ENCODE measurements at regions not wholly inside any gene's neighbourhood (a gene's known extent, or its start where the extent isn't known, plus 50 kb on each side); places are given as distances from the start of the nearest gene placed in this dataset.

GRCh38 chr2:199025146-199025545 is 432.6 kb downstream of the SATB2 start:
- H3K4me3 ChIP-seq (ENCODE audit: low read length in 2 of 2): no peak overlapping the region
- H3K36me3 ChIP-seq (ENCODE audit: insufficient read depth, low read length): no peaks in the 10 kb centered on the region
- Mint-ChIP-seq H3K36me3 (no peaks in the 10 kb centered on the region), H3K9me3 (peaks cover 0 to 6% (median 1%) of the 10 kb centered on the region in 8 donors), H3K4me3 (no peak overlapping the region), H3K4me1 (no peaks in the 10 kb centered on the region), H3K27me3 (no peaks in the 10 kb centered on the region), H3K27ac (no peak overlapping the region)
- DNase-seq: no peak
- no peaks in the 10 kb centered on the region for H3K27me3 ChIP-seq (ENCODE audit: insufficient read depth, low read length)
- intact Hi-C loops (cut with micrococcal nuclease): no loop called here
- ChIA-PET POLR2A (ENCODE audit: partially characterized antibody) (no interaction called here), CTCF (ENCODE audit: partially characterized antibody) (no interaction called here)
- no peaks in the 10 kb centered on the region for H3K4me1 ChIP-seq (ENCODE audit: insufficient read depth, low read length)
- H3K27ac ChIP-seq (ENCODE audit: low read depth, low read length): no peak overlapping the region
- no peaks in the 10 kb centered on the region for H3K9me3 ChIP-seq (ENCODE audit: control insufficient read depth in 1 of 2, low read length in 2 of 2)

GRCh38 chr2:199024224-199024623 is 433.5 kb downstream of the SATB2 start:
- H3K4me3 ChIP-seq (ENCODE audit: low read length in 2 of 2): no peak overlapping the region
- H3K4me3 Mint-ChIP-seq: no peak overlapping the region
- H3K36me3 ChIP-seq (ENCODE audit: insufficient read depth, low read length): no peaks in the 10 kb centered on the region
- no peaks in the 10 kb centered on the region for H3K27me3 Mint-ChIP-seq
- no peaks in the 10 kb centered on the region for H3K27me3 ChIP-seq (ENCODE audit: insufficient read depth, low read length)
- H3K27ac ChIP-seq (ENCODE audit: low read depth, low read length): no peak overlapping the region
- no peaks in the 10 kb centered on the region for H3K4me1 Mint-ChIP-seq
- no peaks in the 10 kb centered on the region for H3K36me3 Mint-ChIP-seq
- peaks cover 0 to 5% (median 0%) of the 10 kb centered on the region in 8 donors for H3K9me3 Mint-ChIP-seq
- intact Hi-C loops (cut with micrococcal nuclease): no loop called here
- POLR2A ChIA-PET (ENCODE audit: partially characterized antibody): no interaction called here
- no peaks in the 10 kb centered on the region for H3K4me1 ChIP-seq (ENCODE audit: insufficient read depth, low read length)
- H3K9me3 ChIP-seq (ENCODE audit: control insufficient read depth in 1 of 2, low read length in 2 of 2): no peaks in the 10 kb centered on the region
- no peak overlapping the region for H3K27ac Mint-ChIP-seq
- DNase-seq: no peak
- CTCF ChIA-PET (ENCODE audit: partially characterized antibody): no interaction called here

- Mint-ChIP-seq H3K27ac (no peak overlapping the region), H3K9me3 (peaks cover 0 to 2% (median 0%) of the 10 kb centered on the region in 8 donors), H3K4me3 (no peak overlapping the region), H3K4me1 (no peaks in the 10 kb centered on the region), H3K36me3 (no peaks in the 10 kb centered on the region), H3K27me3 (no peaks in the 10 kb centered on the region)
- DNase-seq: no peak
- CTCF ChIA-PET (ENCODE audit: partially characterized antibody): no interaction called here
- Histone ChIP-seq H3K36me3 (ENCODE audit: insufficient read depth, low read length) (no peaks in the 10 kb centered on the region), H3K27me3 (ENCODE audit: insufficient read depth, low read length) (no peaks in the 10 kb centered on the region), H3K4me3 (ENCODE audit: low read length in 2 of 2) (no peak overlapping the region), H3K9me3 (ENCODE audit: control insufficient read depth in 1 of 2, low read length in 2 of 2) (no peaks in the 10 kb centered on the region), H3K4me1 (ENCODE audit: insufficient read depth, low read length) (no peaks in the 10 kb centered on the region), H3K27ac (ENCODE audit: low read depth, low read length) (no peak overlapping the region)
- intact Hi-C loops (cut with micrococcal nuclease): no loop called here
- POLR2A ChIA-PET (ENCODE audit: partially characterized antibody): no interaction called here
Measured at GRCh38 chr2:199019898-199020507, 437.7 kb downstream of the SATB2 start.

GRCh38 chr2:199018826-199019225 is 438.9 kb downstream of the SATB2 start:
- DNase-seq: no peak
- Mint-ChIP-seq H3K36me3 (no peaks in the 10 kb centered on the region), H3K9me3 (peaks cover 0 to 2% (median 0%) of the 10 kb centered on the region in 8 donors), H3K4me3 (no peak overlapping the region), H3K27ac (no peak overlapping the region), H3K27me3 (no peaks in the 10 kb centered on the region), H3K4me1 (no peaks in the 10 kb centered on the region)
- CTCF ChIA-PET (ENCODE audit: partially characterized antibody): no interaction called here
- H3K36me3 ChIP-seq (ENCODE audit: insufficient read depth, low read length): no peaks in the 10 kb centered on the region
- no peak overlapping the region for H3K4me3 ChIP-seq (ENCODE audit: low read length in 2 of 2)
- H3K27me3 ChIP-seq (ENCODE audit: insufficient read depth, low read length): no peaks in the 10 kb centered on the region
- POLR2A ChIA-PET (ENCODE audit: partially characterized antibody): no interaction called here
- no peak overlapping the region for H3K27ac ChIP-seq (ENCODE audit: low read depth, low read length)
- H3K9me3 ChIP-seq (ENCODE audit: control insufficient read depth in 1 of 2, low read length in 2 of 2): no peaks in the 10 kb centered on the region
- intact Hi-C loops (cut with micrococcal nuclease): no loop called here
- H3K4me1 ChIP-seq (ENCODE audit: insufficient read depth, low read length): no peaks in the 10 kb centered on the region

GRCh38 chr2:199015072-199015471 is 442.7 kb downstream of the SATB2 start:
- intact Hi-C loops (cut with micrococcal nuclease): no loop called here
- H3K27ac Mint-ChIP-seq: no peak overlapping the region
- peaks cover 0 to 7% (median 2%) of the 10 kb centered on the region in 8 donors for H3K9me3 Mint-ChIP-seq
- H3K4me1 Mint-ChIP-seq: no peaks in the 10 kb centered on the region
- Histone ChIP-seq H3K27ac (ENCODE audit: low read depth, low read length) (no peak overlapping the region), H3K4me1 (ENCODE audit: insufficient read depth, low read length) (no peaks in the 10 kb centered on the region), H3K9me3 (ENCODE audit: control insufficient read depth in 1 of 2, low read length in 2 of 2) (no peaks in the 10 kb centered on the region), H3K27me3 (ENCODE audit: insufficient read depth, low read length) (no peaks in the 10 kb centered on the region), H3K36me3 (ENCODE audit: insufficient read depth, low read length) (no peaks in the 10 kb centered on the region), H3K4me3 (ENCODE audit: low read length in 2 of 2) (no peak overlapping the region)
- H3K36me3 Mint-ChIP-seq: no peaks in the 10 kb centered on the region
- ChIA-PET CTCF (ENCODE audit: partially characterized antibody) (no interaction called here), POLR2A (ENCODE audit: partially characterized antibody) (no interaction called here)
- no peak for DNase-seq
- H3K27me3 Mint-ChIP-seq: no peaks in the 10 kb centered on the region
- H3K4me3 Mint-ChIP-seq: no peak overlapping the region

- CTCF ChIA-PET (ENCODE audit: partially characterized antibody): no interaction called here
- intact Hi-C loops (cut with micrococcal nuclease): no loop called here
- Mint-ChIP-seq H3K36me3 (no peaks in the 10 kb centered on the region), H3K27ac (no peak overlapping the region), H3K4me1 (no peaks in the 10 kb centered on the region), H3K27me3 (no peaks in the 10 kb centered on the region), H3K4me3 (no peak overlapping the region), H3K9me3 (peaks cover 0 to 7% (median 2%) of the 10 kb centered on the region in 8 donors)
- POLR2A ChIA-PET (ENCODE audit: partially characterized antibody): no interaction called here
- no peak for DNase-seq
- Histone ChIP-seq H3K4me1 (ENCODE audit: insufficient read depth, low read length) (no peaks in the 10 kb centered on the region), H3K27me3 (ENCODE audit: insufficient read depth, low read length) (no peaks in the 10 kb centered on the region), H3K4me3 (ENCODE audit: low read length in 2 of 2) (no peak overlapping the region), H3K9me3 (ENCODE audit: control insufficient read depth in 1 of 2, low read length in 2 of 2) (no peaks in the 10 kb centered on the region), H3K36me3 (ENCODE audit: insufficient read depth, low read length) (no peaks in the 10 kb centered on the region), H3K27ac (ENCODE audit: low read depth, low read length) (no peak overlapping the region)
Measured at GRCh38 chr2:199014226-199014625, 443.5 kb downstream of the SATB2 start.

GRCh38 chr2:199011908-199012307 is 445.8 kb downstream of the SATB2 start:
- Mint-ChIP-seq H3K9me3 (peaks cover 0 to 15% (median 5%) of the 10 kb centered on the region in 8 donors), H3K4me3 (no peak overlapping the region)
- CTCF ChIA-PET (ENCODE audit: partially characterized antibody): no interaction called here

GRCh38 chr2:198994678-198995077 is 463.1 kb downstream of the SATB2 start:
- POLR2A ChIA-PET (ENCODE audit: partially characterized antibody): no interaction called here
- Histone ChIP-seq H3K4me3 (ENCODE audit: low read length in 2 of 2) (no peak overlapping the region), H3K9me3 (ENCODE audit: control insufficient read depth in 1 of 2, low read length in 2 of 2) (no peaks in the 10 kb centered on the region), H3K36me3 (ENCODE audit: insufficient read depth, low read length) (no peaks in the 10 kb centered on the region), H3K4me1 (ENCODE audit: insufficient read depth, low read length) (no peaks in the 10 kb centered on the region), H3K27me3 (ENCODE audit: insufficient read depth, low read length) (no peaks in the 10 kb centered on the region), H3K27ac (ENCODE audit: low read depth, low read length) (no peak overlapping the region)
- intact Hi-C loops (cut with micrococcal nuclease): no loop called here
- Mint-ChIP-seq H3K9me3 (peaks cover 0 to 8% (median 3%) of the 10 kb centered on the region in 8 donors), H3K36me3 (no peaks in the 10 kb centered on the region), H3K4me1 (no peaks in the 10 kb centered on the region), H3K4me3 (no peak overlapping the region), H3K27me3 (no peaks in the 10 kb centered on the region), H3K27ac (no peak overlapping the region)
- CTCF ChIA-PET (ENCODE audit: partially characterized antibody): no interaction called here
- no peak for DNase-seq

More at GRCh38 chr2:199011908-199012307, 445.8 kb downstream of the SATB2 start:
- peak in 1 of 5 donors; percentile 36 for DNase-seq
- POLR2A ChIA-PET (ENCODE audit: partially characterized antibody): no interaction called here
- no peaks in the 10 kb centered on the region for H3K36me3 Mint-ChIP-seq
- Histone ChIP-seq H3K4me3 (ENCODE audit: low read length in 2 of 2) (no peak overlapping the region), H3K27me3 (ENCODE audit: insufficient read depth, low read length) (no peaks in the 10 kb centered on the region), H3K9me3 (ENCODE audit: control insufficient read depth in 1 of 2, low read length in 2 of 2) (no peaks in the 10 kb centered on the region), H3K36me3 (ENCODE audit: insufficient read depth, low read length) (no peaks in the 10 kb centered on the region), H3K4me1 (ENCODE audit: insufficient read depth, low read length) (no peaks in the 10 kb centered on the region), H3K27ac (ENCODE audit: low read depth, low read length) (no peak overlapping the region)
- H3K4me1 Mint-ChIP-seq: no peaks in the 10 kb centered on the region
- intact Hi-C loops (cut with micrococcal nuclease): no loop called here
- no peaks in the 10 kb centered on the region for H3K27me3 Mint-ChIP-seq
- H3K27ac Mint-ChIP-seq: no peak overlapping the region

Data from CD4-positive, alpha-beta memory T cell (primary cell).